Right kidney (tissue), 1 donor: ENCODE measurements at regions not wholly inside any gene's neighbourhood (a gene's known extent, or its start where the extent isn't known, plus 50 kb on each side); places are given as distances from the start of the nearest gene placed in this dataset.

Experiments used
- DNase-seq: peaks from one replicate; pipeline ENCODE4 v3.0.0-alpha.2; 2016

DNA sequence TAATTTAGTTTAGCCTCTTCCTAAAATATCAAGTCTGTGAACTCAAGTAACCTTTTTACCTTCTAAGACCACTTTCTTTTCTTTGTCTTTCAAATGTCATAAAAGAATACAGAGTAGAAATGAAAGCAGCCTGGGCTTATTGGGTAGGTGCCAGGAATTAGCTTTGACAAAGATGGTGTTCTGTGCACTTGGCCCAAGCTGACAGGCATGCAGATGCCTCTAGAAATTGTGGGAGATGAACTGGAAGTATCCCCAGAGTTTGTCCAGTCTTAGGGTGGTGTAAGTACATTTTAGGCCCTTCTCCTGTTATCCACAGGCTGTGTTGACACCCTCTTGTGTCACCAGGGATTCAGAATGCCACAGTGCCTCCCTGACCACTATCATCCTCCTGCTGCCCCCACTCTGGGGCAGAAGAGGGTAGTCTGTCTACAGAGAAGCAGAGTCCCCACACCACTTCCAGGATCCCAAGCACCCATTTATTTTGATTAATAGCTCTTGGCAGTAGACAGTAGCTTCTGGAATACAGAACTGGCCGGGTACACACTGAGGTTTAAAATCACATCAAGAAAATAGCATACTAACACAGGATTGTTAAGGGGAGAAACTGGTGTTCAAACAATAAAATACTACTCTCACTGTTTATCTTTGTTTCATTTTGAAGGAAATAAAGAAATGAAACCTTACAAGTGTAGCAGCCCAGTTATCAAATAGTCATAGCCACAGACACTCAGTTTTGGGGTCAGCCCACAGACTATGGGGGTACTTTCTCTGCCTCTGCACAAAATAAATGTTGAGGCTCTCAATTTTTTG, 343.2 kb downstream of the KCNRG start:
- peak; percentile 19 for DNase-seq

DNA sequence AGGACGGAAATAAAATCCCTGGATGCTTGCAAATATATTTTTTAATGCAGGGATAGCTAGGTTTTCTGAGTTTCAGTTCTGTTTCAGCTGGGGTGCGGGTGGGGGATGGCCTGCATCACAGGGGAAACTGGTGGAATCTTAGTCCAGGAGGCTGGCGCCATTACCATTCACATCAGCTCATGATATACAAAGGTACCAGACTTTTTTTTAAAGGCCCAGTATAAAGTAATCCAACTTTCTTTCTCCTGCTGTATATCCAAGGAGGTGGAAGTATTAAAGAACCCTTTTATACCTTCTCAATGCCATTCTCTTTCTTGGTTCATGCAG, 343.8 kb downstream of the KCNRG start:
- DNase-seq = no peak

DNA sequence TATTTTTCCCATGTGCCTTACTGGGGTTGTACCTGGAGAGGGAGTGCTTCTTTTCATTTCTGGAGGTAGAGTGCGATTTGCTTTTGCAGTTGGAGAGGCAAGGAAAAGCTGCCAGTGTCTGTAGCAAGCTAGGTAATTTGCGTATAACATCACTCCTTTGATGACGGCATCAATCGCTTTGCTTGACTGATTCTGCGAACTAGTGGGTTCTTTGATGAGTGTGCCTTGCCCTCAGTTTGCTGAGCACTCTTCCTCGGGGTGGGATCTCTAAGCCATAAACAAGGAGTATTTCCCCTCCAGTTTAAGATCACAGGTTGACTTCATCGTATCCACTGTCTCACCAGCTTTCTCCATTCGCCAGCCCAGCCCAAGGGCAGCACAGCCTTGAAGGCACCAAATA, 344.5 kb downstream of the KCNRG start:
- no peak for DNase-seq

DNA sequence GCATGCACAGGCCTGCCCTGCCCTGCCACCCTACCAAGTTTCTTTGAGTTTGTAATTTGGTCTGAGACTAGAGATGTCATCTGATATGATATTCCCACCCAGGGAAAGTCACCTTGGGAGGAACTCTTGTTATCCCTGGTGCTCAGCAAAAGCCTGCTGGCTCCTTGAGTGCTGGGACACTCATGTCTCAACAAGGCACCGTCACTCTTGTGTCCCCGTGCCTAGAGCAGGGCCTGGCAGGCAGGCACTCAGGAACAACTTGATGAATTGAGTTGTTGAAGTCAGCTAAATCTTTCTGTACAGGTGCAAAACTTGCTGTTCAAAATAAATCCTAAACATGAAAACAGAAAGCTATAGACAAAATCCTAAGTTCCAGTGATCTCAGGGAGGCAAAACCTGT, 345.4 kb downstream of the KCNRG start:
- no peak for DNase-seq

- no peak for DNase-seq
Measured at GRCh38 chr13:50361282-50361681, 346.0 kb downstream of the KCNRG start.

DNA sequence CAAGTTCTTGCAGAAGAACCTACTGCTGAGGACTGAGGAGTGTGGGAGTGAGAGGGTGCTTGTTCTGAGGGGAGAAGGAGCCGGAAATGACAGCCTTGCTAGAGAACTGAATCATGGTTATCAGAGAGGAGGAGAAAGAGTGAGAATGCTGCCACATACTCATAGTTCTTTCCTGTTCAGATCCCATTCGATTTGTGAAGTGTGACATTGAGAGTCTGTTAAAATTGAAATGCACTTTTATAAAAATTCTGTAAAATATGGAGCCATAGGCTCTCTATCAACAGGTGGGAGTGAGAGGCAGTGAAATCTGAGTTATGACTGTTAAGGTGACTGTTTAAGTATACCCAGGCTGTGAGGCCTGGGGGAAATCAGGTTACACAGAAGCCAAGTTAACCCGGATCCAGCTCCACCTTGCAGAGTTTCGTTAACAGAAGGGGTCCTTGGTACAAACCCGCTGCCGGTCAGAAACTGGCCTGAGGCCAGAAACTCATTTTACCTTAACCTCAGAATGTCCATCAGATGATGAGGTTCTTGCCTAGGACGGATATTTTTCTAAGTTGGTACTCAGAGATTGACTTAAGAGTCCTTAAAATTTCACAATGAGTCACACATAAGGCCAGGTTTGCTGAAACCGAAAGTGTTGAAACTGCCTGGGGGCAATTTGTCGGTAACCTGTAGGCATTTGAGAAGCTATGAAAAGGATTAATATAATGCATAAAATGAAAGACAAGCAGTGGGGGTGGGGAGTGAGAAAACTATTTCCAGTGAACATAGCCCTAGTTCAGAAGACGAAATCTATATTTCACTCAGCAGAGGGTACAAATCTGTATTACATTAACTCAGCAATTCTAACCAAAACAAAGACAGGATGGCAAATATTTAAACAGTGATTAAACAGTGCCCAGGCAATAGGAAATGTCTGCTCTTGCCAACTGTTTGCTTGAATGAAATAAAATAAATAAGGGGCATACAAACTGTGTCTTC, 350.5 kb downstream of the KCNRG start:
- DNase-seq = no peak

GRCh38 chr13:50366488-50367174, 351.4 kb downstream of the KCNRG start:
- no peak for DNase-seq

DNA sequence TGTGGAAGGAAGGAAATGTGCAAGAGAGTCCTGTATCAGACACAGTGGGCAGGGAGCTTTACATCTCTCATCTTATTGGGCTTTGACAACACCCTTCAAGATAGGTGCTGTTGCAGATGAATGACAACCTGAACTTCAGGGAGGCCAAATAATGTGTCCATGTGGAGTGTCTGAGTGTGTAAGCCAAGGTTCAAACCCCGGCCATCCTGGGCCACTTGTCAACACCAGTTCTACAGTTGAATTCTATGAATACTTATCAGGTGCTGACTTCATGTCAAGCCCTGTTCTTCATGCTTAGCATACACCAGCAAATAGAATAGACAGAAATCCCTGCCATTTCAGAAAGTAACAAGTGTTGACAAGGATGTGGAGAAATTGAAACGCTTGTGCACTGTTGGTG, 354.4 kb downstream of the KCNRG start:
- DNase-seq = no peak

GRCh38 chr13:50370303-50370950, 355.2 kb downstream of the KCNRG start:
- DNase-seq = no peak

GRCh38 chr13:50374517-50374916, 359.3 kb downstream of the KCNRG start:
- no peak for DNase-seq

DNA sequence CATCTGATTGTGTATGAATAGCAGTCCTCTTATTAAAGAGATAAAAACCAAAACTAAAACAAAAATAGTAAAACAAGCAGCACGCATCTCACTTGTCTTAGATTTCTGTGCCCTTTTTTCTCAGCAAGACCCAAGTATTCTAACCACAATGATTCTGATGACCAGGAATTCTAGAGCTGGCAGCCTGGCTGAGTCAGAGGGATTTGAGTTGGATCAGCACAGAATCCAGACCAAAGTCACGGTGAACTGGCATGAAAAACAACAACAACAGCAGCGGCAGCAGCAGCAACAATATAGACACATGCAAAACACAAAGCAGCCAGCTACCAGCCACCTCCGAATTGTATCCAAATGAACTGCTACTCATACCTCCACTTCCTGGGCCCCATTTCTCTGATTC, 360.5 kb downstream of the KCNRG start:
- no peak for DNase-seq

- DNase-seq = no peak
Measured at GRCh38 chr13:50376895-50377575, 361.8 kb downstream of the KCNRG start.

GRCh38 chr13:50377726-50378270, 362.6 kb downstream of the KCNRG start:
- no peak for DNase-seq

DNA sequence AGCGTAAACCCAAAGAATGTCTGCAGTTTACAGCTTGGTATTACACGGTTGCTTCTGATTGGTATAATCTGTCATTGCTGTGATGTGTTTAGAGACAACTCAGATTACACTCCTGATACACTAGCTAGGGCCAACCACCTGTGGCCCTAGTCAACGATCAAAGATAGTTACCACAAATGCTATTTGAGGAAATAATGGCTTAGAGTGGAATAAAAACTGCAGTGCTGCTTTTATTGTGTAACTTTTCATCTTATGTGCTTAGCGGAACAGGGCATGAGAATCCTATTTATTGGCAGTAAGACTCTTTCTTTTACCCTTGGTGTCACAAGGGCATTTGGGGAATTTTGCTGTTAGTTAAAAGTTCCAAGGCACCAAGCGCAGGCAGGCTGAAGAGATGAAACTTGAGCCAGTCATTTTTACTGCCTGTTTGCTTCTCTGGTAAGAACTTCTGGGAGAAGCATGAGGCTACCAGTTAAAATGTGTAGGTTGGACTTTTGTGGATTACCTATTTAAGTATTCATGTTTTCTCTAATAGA, 363.3 kb downstream of the KCNRG start:
- no peak for DNase-seq

DNA sequence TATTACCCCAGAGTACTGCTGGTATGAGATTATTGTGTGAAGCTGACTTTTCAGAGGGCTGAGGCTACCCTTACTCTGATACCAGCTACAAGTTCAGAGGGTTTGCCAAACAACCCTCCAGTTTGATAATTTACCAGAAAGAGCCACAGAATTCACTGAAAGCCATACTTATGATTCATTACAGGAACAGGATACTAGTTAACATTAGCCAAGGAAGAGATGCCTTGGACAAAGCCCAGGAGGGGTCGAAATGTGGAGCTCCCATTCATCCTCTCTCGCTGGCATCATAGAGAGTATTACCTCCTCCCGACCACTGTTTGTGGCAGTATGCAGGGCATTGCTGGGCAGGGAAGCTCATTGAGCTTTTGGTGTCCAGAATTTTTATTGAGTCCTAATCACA, 364.3 kb downstream of the KCNRG start:
- no peak for DNase-seq

DNA sequence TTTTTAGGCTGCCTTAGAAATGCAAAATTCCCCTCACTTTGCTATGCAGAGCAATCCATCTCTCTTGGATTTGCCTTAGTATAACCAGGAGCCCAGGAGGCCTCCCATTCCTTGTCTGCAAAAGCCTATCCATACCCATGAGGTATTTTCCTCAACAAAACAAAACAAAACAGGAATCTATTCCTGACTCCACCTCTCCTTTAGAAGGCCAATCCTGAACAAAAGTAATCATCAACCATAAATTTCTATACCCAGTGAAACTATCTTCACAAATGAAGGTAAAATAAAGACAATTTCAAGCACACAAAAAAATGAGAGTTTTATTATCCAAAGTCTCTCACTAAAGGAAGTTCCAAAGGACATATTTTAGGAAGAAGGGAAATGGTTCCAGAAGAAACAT, 365.7 kb downstream of the KCNRG start:
- no peak for DNase-seq

DNA sequence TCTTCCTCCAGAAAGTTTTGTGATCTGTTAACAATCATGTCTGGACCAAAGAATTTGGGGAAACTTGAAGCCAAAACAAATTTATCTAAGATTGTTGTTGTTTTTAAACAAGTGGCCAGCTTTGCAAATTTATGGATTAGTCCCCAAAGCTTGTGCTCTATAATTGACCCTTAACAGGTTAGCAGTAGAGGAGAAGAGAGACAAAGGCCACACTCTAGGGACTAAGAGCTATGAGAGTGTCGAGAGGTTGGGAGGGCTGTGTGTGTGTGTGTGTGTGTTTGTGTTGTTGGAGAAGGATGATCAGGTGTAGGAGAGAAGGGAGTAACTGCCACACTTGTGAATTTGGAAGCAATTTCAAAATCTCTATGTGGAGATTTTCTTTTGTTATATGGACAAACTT, 367.3 kb downstream of the KCNRG start:
- DNase-seq = no peak

- no peak for DNase-seq
Measured at GRCh38 chr13:50382951-50383350, 367.7 kb downstream of the KCNRG start.

DNA sequence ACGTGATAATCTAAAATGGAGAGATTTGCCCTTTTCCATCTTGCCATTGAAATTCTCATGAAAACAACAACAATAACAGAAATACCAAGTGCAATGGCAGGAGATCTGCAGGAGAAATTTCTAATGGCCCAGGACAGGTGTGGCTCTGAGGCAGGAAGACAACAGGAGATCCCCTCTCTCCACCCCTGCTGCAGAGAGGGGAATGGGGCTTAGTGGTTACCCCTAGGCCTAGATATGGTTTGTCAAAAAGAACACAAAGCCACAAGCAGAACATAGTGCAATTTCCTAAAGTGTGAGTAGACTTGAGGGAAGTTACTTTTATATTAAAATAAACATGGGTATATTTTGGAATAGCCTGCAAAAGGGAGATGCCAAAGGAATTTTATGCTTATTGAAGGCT, 369.5 kb downstream of the KCNRG start:
- DNase-seq = no peak

GRCh38 chr13:50386541-50387050, 371.4 kb downstream of the KCNRG start:
- peak; percentile 73 for DNase-seq

DNA sequence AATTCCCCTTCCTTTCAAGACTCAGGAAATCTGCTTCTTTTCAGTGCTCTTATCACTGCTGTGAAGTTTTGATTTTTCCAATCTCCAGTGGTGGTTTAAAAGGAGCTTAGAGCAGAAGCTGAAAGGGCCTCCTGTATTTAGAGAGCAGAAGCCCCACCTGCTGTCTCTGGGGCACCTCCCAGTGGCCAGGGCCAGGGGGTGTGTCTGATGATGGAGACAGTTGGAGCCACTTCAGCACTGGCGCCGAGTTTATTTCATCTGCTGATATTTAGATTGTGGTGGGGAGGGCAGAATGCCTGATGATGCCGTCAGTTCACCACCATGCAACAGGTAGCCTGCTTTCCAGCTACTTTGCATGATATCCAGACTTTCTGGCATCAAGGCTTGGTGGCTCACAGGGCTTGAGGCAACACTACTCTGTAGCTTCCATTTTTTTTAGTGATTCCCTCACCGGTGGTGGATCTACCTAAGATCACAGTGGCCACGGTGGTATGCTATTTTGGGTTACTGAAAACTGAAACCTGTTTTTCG, 371.9 kb downstream of the KCNRG start:
- DNase-seq = no peak
